DMS 273 treated with DMSO at 0.1 percent for 48 hours (cell line): ENCODE measurements at regions not wholly inside any gene's neighbourhood (a gene's known extent, or its start where the extent isn't known, plus 50 kb on each side); places are given as distances from the start of the nearest gene placed in this dataset.
"Not testable (repeated sequence)": the region's sequence is repeated elsewhere in the genome, so short reads cannot be mapped to it uniquely, and the experiment has no call there.

Source experiments
- DNase-seq: peaks from one replicate; lab custom pipeline; 2025; lab: John Stamatoyannopoulos, UW

DNA sequence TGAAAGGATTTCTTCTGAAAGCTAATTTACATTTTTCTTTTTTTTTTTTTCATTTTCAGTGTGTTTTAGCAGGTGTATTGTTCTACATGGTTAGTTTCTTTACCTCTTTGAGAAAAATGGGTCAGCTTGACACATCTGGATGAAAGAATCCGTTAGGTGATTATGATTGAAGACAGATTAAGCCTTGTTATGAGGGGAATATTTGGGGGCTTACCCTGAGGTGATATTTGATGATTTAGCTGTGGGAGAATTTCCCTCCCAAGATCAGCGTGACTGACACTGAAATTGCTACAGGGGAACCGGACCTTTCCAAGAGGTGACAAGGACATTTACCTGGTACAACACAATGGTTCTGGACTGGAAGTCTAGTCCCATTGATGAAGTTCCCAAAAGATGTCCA lies 147.5 kb downstream of the NFKBIZ start:
- DNase-seq: no peak

DNA sequence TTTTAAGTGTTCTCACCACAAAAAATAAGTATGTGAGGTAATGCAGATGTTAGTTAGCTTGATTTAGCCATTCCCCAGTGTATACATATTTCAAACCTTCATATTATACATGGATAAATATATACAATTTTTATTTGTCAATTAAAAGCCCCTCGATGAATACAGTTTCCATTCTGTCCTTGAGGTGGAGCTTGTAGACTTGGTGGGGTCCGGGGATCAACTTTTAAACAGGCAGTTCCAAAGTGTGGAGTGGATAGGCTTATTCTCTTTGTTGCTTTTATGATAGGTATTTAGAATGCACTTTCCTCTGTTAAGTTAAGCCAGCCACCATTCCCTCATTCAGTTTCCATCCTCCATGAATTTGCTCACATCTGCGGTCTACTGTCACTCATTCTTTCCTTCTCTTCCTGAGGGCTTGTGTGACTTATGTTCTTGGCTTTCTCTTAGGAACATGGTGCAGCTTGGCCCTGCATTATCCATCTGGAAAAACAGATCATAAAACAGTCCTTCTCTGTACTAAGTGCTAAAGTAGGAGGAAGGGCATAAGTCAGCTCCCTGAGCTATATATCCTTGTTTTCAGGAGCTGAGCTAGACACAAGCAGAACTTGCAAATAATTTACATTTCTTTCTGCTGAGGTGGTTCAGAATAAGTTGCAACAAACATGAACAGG lies 149.1 kb downstream of the NFKBIZ start:
- DNase-seq: no peak

DNA sequence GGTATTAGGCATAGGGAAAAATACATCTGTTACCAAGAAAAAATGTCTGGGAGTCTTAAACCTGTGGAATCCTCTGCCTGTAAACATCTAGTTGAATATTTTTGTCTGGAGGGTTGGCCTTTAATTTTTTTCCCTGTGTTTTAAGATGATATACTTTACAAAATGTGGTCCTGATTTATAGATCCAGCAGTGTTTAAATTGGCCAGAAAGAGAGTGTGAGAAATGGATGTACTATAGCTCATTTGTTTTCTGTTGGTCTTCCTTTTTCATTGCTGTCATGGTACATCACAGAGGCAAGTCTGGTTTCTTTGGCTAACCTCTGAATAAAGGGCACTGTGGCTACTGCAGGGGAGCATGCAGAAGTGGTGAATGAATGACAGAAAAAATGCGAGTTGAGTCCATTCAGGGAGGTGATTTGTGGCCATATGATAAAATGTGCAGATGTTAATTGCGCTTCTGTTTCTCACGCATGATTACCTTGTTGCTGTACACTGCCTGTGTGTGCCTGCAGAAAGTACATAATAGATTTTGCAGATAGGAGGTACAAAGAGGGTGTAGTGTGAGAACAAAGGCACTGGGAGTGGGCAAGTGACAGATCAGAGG lies 150.0 kb downstream of the NFKBIZ start:
- DNase-seq: no peak

DNA sequence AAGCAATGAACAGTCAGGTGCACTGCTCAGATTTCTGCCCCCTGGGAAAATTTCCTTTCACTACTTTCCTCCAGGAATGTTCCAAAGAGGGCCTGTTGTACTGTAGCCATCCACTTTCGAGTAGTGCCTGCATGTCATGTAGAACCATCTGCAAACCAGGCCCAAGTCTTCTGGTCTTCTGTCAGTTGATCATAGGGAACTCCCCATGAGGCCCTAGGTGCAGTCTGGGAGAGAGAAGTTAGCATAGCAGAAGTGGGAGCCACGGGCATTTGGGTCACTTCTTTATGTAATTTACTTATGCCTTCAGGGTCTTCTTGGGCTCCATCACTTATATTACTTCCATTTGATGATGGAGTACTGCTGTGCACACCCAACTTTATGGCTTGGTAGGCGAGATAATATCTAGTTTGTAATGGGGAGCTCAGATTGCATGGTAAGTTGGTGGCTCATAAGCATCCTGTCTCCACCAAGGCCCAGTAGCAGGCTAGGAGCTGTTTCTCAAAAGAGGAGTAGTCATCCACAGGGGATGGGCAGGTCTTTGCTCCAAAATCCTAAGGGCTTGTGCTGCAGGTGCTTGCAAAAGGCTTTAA lies 151.4 kb downstream of the NFKBIZ start:
- DNase-seq: no peak

DNA sequence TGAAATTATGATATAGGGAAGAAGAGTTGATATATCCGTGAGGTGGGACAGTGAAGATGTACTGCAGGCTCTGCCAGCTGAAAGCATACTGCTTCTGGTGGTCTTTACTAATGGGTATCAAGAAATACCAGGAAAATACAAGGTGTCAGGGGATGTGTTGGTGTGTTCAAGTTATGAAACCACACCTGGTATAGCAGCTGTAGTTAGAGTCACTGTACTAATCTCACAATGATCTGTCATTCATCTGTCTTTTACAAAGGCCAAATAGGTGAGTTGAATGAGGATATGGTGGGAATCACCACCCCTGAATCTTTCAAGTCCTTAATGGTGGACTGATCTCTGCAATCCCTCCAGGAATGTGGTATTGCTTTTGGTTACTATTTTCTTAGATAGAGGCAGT lies 152.7 kb downstream of the NFKBIZ start:
- DNase-seq: no peak

DNA sequence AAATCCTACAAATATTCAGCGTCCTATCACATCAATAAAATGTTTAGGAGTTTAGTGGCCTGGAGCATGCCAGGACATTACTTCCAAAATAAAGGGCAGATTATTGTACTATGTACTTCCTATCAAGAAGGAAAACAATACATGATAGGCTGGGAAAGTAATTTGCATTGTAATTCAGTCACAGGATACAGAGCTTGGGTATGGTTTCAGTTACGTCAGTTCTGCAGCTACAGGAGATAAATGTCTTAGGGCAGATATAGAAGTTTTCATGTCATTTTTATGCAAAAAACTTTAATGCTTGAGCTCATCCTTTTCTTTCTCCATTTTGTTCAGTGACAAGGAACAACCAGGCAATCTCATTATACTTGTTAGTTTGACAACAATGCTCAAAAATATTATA lies 155.2 kb downstream of the NFKBIZ start:
- no peak for DNase-seq

DNA sequence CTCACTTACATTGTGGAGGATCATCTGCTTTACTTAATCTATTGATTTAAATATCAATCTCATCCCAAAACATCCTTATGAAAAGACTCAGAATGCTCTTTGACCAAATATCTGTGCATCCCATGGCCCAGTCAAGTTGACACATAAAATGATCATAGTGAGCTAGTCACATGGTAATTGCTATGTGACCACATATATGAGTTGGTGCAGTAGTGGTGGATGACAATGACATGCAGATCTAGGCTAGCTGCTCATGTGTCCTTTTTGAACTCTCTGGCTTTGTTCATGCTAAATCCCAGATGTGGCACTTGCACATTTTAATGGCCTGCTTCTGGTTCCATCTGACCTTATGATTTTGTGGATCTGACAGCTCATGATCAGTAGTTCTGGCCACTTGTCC lies 156.2 kb downstream of the NFKBIZ start:
- DNase-seq: no peak

DNA sequence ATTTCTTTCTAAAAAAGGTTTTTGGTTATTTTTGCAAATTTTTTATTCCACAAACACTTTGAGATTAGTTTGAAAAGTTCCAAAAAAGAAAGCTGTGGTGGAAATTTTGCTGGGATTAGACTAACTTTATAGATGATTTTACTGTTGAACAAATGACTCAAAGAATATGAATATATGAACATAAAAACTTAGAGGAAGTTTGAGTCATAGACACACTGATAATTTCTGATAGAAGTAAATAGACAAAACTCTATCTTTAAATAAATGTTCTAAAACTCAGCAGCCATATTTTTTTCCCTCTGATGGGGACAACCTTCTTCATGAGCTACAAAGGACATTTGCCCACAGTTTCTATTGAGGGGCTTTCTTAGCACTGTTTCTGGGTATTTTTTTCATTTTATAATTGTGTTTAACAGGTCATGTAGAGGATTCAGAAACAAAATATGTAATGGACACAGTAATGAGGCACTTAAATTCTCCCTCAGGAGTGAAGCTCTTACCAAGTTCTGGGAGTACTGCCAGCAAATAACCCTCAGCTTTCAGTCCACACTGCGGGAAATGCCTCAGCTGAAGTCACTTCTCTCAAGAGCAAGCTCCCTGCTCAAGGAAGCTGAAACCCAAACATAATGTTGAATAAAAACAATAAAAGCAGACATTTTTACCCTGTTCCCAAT lies 157.6 kb downstream of the NFKBIZ start:
- DNase-seq: no peak

DNA sequence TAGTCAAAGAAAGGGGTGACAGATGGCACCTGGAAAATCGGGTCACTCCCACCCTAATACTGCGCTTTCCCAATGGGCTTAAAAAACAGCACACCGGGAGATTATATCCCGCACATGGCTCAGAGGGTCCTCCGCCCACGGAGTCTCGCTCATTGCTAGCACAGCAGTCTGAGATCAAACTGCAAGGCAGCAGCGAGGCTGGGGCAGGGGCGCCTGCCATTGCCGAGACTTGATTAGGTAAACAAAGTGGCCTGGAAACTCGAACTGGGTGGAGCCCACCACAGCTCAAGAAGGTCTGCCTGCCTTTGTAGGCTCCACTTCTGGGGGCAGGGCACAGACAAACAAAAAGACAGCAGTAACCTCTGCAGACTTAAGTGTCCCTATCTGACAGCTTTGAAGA lies 159.1 kb downstream of the NFKBIZ start:
- DNase-seq: not testable (repeated sequence)

DNA sequence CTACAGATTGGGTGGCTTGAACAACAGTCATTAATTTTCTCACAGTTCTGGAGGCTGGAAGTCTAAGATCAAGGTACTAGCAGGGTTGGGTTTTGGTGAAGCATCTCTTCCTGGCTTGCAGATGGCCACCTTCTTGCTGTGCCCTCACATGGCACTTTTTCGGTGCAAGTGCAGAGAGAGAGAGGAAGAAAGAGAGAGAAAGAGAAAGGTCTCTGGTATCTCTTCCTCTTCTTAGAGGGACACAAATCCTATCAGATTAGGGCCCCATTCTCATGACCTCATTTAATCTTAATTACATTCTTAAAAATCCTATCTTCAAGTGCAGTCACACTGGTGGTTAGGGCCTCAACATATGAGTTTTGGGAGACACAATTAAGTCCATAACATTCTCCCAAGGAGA lies 167.1 kb downstream of the NFKBIZ start:
- no peak for DNase-seq

DNA sequence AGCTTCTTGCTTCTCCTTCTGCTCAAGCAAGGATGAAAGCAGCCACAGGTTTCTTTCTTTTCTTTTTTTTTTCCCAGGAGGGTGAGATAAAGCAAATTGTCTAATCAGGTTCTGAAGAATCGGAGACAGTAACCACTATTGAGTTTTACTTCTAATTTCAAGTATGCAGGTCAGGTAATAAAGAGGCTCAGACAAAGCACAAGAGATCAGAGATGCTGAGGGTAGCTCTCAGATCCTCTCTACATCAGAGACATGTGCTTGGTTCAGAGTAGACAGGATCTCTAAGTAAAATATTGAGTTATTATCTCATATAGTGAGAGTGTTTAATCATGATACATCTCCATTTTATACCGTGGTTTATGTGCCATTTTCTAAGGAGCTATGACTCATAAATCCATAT lies 168.5 kb downstream of the NFKBIZ start:
- no peak for DNase-seq

DNA sequence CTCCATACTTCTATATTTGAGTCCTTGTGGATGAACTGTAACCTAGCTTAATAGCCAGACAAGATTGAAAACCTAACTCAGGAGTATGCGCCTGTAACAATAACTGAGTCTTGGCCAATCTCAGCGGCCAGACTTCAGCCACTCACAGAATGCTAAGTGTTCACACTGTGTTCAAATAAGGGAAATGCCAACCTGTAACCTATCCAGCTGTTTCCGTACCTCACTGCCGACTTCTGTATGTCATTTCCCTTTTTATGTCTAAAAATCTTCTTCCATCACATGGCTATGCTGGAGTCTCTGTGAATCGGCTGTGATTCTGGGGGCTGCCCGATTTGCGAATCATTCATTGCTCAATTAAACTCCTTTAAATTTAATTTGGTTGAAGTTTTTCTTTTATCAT lies 169.2 kb downstream of the NFKBIZ start:
- DNase-seq: no peak

DNA sequence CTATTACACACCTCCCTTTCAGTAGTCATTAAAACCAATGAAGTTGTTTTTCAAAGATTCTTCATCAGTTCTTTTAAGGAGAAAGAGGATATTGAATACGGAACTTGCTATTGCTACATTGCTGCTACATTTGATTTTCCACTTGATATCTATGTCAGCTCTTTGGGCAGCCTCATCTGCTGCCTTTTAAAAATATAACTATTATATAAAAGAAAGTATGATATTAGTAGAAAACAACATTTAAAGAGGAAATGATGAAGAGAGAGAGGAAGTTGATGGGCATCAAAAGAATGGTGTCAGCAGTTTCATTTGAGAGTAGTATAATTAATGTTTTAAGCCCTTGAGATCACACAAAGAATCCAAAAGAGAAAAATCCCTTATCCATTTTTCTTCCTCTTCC lies 171.4 kb downstream of the NFKBIZ start:
- DNase-seq: no peak

DNA sequence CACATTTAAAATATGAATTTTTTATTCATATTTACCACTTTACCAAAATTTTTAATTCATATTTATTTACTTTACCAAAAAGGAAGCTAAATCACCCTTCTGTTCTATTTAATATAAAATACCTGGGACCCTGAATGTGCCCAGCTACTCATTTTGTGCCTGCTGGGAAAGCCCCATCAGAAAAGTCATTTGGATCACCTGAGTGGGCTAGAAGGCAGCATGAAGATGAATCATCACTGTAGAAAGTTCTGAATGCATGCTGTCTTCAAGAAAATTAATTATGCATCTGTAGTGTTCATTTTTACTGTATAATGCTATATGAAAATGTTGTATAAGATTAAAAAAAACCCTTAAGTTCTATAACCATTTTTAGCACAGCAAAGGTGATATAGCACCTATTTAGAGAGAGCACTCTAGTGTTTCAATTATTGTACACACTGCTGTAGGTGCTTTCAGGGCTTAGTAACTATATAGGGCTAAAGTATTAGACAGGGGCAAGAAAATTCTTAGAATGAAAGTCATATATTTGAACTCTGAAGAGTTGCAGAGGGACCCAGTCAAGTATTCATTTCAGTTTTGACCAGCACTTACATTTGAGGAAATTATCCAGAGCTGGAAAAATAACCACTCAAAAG lies 175.1 kb downstream of the NFKBIZ start:
- DNase-seq: no peak

DNA sequence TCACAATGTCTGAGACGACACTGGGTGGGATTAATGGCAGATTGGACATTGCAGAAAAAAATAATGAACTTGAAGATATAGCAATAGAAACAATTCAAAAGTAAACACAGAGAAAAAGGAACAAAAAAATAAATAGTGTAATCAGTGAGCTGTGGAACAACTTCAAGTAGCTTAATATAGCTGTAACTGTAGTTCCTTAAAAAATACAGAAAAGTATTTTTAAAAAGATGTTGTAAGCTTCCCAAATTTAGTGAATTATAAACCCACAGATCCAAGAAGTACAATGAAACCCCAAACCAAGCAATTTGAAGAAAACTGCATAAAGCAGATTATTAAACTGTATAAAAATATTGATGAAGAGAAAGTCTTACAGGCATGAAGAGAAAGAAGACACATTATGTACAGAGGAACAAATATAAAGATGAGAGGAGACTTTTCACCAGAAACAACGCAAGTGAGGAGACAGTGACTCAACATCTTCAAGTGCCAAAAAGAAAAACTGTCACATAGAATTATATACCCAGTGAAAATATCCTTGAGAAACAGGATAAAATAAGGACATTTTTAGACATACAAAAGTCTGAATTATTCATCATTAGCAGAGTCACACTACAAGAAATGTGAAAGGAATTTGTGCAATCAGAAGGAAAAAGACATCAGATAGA lies 176.4 kb downstream of the NFKBIZ start:
- DNase-seq: no peak

DNA sequence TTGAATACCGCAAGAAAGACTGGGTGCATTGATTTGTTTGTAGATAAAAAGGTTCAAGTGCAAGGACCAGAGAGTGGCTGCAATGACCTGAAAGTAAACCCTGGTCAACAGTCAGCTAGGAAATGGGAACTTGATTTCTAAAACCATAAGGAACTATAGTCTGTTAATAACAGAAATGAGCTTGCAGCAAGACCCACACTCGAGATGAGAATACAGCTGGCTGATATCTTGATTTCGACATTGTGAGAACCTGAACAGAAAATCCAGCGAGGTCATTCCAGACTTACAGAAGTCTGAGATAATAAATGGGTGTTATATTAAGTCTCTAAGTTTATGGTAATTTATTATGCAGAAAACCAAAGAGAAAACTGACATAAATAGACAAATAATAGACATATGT lies 177.3 kb downstream of the NFKBIZ start:
- DNase-seq: no peak

DNA sequence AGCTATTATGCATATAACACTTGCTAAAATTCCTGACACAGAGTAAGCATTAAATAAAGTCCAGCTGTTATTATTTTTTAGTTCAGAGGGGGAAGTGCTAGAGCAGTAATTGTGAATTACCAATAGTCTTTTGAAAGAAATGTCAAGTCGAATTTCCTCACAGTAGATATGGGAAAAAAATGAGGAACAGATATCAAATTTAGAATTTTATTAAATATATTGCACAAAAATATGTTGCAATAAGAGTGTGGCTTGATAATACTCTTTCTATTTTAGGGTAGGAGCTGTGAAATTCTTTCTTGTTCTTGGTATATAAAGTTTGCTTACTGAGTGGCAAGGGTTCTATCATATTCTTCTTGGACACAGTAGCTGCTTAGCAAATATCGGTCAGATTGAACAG lies 181.3 kb downstream of the NFKBIZ start:
- DNase-seq: no peak

DNA sequence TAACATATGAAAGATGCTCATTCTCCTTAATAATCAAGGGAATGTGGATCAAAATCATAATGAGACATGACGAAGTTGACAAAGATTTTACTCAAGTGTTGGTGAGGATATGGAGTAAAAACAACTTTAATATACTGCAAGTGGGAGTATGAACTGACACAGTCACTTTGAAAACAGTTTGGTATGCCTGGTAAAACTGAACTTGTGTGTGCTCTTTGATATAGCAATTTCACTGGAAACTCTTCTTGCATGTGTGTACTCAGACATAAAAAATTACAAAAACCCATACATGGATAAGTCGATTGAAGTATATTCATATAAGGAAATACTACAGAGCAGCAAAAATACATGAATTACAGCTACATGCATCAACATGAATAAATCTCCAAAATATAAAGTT lies 182.5 kb downstream of the NFKBIZ start:
- DNase-seq: no peak

DNA sequence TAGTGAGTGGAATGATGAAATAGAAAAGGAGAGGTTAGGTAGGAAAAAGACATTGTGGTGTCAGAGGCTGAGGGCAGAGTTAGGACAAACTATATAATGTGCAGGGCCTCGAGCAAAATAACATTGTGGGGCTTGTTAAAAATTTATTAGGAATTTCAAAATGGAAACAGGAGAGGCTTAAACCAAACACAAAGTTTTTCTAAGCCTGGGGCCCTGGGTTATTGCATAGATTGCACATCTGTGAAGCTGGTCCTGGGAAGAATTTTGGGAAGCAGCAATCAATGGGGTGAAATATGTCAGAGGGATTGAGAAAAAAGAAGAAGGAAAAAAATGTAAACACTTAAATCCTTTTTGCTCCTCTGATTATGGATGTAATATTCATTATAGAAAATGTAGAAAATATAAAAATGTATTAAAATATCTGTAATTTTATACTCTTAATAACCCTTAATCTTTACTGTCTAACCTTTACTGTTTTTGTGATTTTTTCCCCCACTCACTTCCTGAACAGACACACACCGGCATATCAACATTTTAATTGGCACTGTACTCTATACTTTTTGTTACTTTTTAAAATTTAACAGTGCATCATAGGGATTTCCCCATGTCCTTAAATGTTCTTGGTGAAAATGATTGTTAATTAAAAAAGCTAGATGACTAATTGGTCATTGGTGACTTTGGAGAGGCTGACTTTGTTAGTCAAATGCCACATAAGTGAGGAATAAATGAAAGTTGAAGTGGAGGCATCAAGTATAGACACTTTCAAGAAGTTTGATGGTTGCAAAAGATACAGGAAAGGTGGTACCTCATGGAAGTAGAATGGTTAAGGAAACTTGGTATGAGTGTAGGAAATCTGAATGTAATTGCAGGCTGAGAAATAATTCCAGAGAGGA lies 183.4 kb downstream of the NFKBIZ start:
- DNase-seq: no peak

DNA sequence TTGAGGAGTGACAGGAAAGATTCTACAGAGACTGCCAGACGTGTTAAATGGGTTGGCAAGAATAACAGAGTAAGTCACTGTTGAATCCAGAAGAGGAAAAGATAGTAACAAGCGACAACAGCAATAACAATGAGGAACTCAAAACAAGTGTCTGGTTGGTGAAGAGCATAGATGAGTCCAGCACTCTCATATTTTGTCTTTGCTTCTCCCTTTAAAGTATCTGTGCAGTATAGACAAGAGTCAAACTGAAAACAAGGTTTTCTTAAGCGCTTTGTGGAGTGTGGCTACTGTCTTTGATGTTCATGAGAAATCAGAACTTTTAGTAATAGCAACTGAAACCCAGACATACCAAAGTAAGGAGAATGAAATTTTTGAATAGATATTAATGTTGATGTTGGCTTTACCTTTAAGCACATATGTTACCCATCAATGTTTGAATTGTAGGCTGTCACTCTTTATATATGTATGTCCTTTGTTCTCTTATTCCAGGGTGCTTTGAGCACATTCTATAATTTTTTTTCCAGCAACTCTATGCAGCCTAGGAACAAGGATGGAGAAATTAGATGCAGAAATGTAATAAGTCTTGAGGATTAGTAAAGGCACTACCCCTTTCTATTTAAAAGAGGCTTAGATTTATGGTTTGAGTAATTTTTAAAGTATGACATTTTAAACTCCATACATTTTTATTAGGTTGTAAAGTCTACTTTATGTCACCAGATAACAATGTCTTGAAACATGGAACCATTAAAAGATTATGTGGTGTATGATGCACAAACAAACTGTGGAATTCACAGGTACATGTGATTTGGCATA lies 185.5 kb downstream of the NFKBIZ start:
- DNase-seq: no peak
